PC-3 (cell line): ENCODE measurements at regions not wholly inside any gene's neighbourhood (a gene's known extent, or its start where the extent isn't known, plus 50 kb on each side); places are given as distances from the start of the nearest gene placed in this dataset.

Source experiments
- EZH2 ChIP-seq: fragments of 300-600 bp; sonication (generic); IDR thresholded peaks from one replicate; pipeline ENCODE4 v1.6.1; 2017; ENCODE audit warnings: antibody characterized with exemption, mild to moderate bottlenecking, low read length; ENCODE audit not compliant: unreplicated experiment
- TF ChIP-seq, protein P1 (sequence below): fragments of 300-600 bp; sonication (generic); conservative IDR thresholded peaks from 2 replicates; pipeline ENCODE4 v1.5.1; 2017; ENCODE audit warnings: antibody characterized with exemption, low read depth, mild to moderate bottlenecking, low read length

DNA sequence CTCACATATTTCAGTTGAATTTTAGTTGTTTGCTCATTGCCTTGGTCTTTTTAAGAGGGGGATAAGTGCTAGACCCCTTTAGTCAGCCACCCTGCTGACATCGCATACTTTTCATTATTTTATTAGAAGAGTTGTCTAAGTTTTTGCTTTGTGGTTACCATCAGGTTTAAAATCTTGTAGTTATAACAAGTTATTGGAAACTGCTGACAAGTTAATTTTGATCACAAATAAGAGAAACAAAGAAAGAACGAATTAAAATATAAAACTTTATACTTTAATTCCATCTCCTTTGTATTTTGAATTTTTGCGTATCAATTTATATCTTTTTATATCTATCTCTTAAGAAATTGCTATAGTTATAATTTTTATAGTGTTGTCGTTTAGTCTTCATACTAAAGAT is 679.7 kb downstream of the TECRL start:
- TF ChIP-seq, protein P1, sequence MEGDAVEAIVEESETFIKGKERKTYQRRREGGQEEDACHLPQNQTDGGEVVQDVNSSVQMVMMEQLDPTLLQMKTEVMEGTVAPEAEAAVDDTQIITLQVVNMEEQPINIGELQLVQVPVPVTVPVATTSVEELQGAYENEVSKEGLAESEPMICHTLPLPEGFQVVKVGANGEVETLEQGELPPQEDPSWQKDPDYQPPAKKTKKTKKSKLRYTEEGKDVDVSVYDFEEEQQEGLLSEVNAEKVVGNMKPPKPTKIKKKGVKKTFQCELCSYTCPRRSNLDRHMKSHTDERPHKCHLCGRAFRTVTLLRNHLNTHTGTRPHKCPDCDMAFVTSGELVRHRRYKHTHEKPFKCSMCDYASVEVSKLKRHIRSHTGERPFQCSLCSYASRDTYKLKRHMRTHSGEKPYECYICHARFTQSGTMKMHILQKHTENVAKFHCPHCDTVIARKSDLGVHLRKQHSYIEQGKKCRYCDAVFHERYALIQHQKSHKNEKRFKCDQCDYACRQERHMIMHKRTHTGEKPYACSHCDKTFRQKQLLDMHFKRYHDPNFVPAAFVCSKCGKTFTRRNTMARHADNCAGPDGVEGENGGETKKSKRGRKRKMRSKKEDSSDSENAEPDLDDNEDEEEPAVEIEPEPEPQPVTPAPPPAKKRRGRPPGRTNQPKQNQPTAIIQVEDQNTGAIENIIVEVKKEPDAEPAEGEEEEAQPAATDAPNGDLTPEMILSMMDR: no peak
- TF ChIP-seq EZH2: no peak
